ENCODE measurements at regions not wholly inside any gene's neighbourhood (a gene's known extent, or its start where the extent isn't known, plus 50 kb on each side); places are given as distances from the start of the nearest gene placed in this dataset.

GRCh38 chr7:1325646-1326510 lies 93.2 kb downstream of the UNCX start:
- TF ChIP-seq, protein P1, sequence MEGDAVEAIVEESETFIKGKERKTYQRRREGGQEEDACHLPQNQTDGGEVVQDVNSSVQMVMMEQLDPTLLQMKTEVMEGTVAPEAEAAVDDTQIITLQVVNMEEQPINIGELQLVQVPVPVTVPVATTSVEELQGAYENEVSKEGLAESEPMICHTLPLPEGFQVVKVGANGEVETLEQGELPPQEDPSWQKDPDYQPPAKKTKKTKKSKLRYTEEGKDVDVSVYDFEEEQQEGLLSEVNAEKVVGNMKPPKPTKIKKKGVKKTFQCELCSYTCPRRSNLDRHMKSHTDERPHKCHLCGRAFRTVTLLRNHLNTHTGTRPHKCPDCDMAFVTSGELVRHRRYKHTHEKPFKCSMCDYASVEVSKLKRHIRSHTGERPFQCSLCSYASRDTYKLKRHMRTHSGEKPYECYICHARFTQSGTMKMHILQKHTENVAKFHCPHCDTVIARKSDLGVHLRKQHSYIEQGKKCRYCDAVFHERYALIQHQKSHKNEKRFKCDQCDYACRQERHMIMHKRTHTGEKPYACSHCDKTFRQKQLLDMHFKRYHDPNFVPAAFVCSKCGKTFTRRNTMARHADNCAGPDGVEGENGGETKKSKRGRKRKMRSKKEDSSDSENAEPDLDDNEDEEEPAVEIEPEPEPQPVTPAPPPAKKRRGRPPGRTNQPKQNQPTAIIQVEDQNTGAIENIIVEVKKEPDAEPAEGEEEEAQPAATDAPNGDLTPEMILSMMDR (IDR thresholded peaks at IDR 0.05; ENCODE audit: low read depth, low read length, missing control alignments): no peak
- DNase-seq (ENCODE audit: low read depth): no peak
- no peak overlapping the region for H3K4me3 ChIP-seq (ENCODE audit: low read depth, low read length)

GRCh38 chr7:1326511-1326785 lies 93.8 kb downstream of the UNCX start:
- DNase-seq (ENCODE audit: low read depth): no peak
- TF ChIP-seq, protein P1 (IDR thresholded peaks at IDR 0.05; ENCODE audit: low read depth, low read length, missing control alignments): no peak
- H3K4me3 ChIP-seq (ENCODE audit: low read depth, low read length): no peak overlapping the region

DNA sequence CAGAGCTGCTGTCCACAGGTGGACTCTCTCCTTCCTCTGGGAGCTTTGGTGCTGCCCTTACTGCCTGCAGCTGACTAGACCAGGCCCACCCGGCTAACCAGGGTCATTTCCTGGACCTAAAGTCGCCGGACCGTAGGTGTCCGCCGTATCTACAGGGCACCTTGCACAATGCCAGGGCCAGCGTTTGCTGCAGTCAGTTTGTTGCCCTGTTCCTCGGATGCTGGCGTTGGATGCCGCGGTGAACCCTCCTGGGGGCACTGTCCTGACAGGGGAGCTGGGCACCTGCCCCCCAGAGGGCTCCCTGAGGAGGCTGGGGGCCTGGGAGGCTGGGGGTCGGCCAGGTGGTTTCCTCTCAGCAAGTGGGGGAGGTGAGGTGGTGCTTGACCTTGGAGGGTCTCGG lies 96.6 kb downstream of the UNCX start:
- H3K4me3 ChIP-seq (ENCODE audit: low read depth, low read length): no peak overlapping the region
- TF ChIP-seq, protein P1 (IDR thresholded peaks at IDR 0.05; ENCODE audit: low read depth, low read length, missing control alignments): no peak

GRCh38 chr7:1329966-1330800 lies 97.5 kb downstream of the UNCX start:
- DNase-seq (ENCODE audit: low read depth): no peak
- TF ChIP-seq, protein P1 (IDR thresholded peaks at IDR 0.05; ENCODE audit: low read depth, low read length, missing control alignments): no peak

More for the DNA sequence above, 96.6 kb downstream of the UNCX start:
- DNase-seq (ENCODE audit: low read depth): no peak

GRCh38 chr7:1330801-1331425 lies 98.2 kb downstream of the UNCX start:
- TF ChIP-seq, protein P1 (IDR thresholded peaks at IDR 0.05; ENCODE audit: low read depth, low read length, missing control alignments): no peak
- no peak for DNase-seq (ENCODE audit: low read depth)

More at GRCh38 chr7:1329966-1330800, 97.5 kb downstream of the UNCX start:
- no peak overlapping the region for H3K4me3 ChIP-seq (ENCODE audit: low read depth, low read length)

DNA sequence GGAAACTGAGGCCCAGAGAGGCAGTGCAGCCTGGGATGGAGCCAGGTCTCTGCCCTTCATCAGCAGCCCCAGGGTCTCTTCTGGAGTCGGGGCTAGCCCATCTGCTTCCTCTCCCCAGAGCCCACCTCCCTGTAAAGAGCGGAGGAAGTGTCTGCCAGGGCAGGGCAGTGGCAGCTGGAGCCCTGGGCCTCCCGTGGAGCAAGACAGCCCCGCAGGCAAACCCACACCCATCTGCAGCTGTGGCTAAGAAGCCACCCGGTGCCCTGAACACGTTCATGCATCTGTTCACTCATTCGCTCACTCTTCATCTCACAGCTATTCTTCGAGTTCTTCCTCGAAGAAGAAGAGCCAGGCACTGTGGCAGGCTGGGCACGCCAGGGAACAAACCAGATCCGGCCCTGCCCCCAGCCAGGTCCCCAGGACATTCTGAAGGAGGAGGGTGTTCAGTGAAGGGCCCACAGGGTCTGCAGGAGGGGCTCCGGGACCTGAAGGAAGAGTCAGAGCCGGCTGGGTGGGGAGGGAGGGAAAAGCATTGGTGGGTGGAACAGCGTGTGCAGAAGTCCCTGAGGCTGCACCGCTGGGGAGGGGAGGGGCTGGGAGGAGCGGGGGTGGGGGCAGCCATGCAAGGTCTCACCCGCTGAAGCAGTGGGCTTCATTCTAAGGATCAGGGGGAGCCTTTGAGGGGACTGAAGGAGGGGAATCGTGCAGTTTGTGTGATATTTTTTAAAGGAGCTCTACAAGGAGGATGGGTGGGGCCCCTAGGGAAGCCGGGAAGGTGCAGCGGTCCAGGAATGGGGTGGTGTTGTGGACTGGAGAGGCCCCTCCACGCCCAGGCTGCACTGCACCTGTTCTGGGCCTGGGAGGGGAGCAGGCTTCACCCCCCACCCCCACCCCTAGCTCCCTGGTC lies 99.1 kb downstream of the UNCX start:
- no peak overlapping the region for H3K4me3 ChIP-seq (ENCODE audit: low read depth, low read length)
- TF ChIP-seq, protein P1 (IDR thresholded peaks at IDR 0.05; ENCODE audit: low read depth, low read length, missing control alignments): no peak
- DNase-seq (ENCODE audit: low read depth): no peak

More at GRCh38 chr7:1330801-1331425, 98.2 kb downstream of the UNCX start:
- H3K4me3 ChIP-seq (ENCODE audit: low read depth, low read length): no peak overlapping the region
